ENCODE measurements at regions not wholly inside any gene's neighbourhood (a gene's known extent, or its start where the extent isn't known, plus 50 kb on each side); places are given as distances from the start of the nearest gene placed in this dataset.
A peak's percentile ranks its signal among the peaks of the same experiment; 100 is the strongest.
"Not testable (repeated sequence)": the region's sequence is repeated elsewhere in the genome, so short reads cannot be mapped to it uniquely, and the experiment has no call there.

DNA sequence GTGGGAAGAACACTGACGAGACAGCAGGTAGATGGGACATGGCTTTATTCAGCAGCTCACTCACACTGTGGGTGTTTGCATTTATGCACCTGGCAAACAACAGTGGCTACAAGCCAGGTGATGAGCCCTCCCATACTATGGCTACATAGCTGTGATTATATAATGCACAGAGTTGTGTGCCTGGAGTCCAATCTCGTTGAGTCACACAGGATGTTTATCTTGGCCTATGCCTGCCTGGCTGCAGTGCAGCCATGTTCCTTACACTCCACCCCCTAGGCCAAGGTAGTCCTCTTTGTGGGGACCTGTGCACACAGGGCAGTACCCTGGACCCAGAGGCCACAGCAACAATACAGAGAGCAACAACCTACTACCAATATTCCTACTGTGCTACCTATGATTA, 1643.8 kb downstream of the MRPL39 start:
- DNase-seq (ENCODE audit: low read depth): no peak
- H3K4me3 ChIP-seq (ENCODE audit: low read depth, low read length): no peak overlapping the region

DNA sequence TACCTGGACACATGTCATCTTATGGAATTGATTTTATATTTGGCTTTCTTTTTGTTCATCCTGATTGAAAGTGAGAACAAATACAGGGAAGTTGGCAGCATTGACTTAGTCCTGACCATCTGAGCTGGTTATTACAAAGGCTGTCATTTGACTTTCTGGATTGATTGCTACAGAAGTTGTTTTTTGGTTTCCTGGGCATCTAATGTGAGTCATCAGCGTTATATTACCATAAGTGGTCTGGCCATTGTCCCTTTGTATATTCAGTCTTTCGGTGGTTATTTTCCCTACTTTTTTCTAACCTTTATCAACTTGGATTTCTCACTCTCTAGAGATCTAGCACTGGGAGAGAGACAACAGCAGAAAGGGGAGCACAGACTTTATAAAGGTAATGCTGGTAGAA, 1646.5 kb downstream of the MRPL39 start:
- DNase-seq (ENCODE audit: low read depth): no peak
- H3K4me3 ChIP-seq (ENCODE audit: low read depth, low read length): no peak overlapping the region

DNA sequence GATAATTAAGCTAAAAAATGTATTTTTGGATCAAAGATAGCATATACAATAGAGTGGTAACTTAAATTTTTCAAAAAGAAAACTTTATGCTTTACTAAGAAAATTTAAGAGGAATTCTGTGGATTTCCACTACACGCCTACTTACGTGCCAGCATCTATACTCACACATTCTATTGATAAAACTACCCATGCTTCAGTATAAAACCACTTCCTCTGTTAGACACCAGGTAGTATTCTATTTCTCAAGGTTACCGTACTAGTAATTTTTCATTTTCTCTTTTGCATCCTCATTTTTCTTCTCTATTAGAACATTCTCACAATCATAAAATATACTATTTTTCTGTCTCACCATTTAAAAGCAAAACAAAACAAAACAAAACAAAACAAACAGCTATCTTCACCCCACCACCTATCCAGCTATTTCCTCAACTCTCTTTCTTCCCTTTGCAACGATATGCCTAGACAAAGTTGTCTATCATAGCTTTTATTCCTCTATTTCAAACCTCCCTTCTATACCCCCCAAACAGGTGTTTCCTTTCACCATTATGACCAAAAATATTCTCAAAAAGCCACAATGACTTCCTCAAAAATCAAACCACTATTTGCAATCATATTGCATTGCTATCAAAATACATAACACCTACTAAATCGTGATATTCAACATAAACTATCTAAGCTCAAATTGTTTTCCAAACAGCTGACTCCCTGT, 1652.0 kb downstream of the MRPL39 start:
- H3K4me3 ChIP-seq (ENCODE audit: low read depth, low read length): no peak overlapping the region
- no peak for DNase-seq (ENCODE audit: low read depth)

DNA sequence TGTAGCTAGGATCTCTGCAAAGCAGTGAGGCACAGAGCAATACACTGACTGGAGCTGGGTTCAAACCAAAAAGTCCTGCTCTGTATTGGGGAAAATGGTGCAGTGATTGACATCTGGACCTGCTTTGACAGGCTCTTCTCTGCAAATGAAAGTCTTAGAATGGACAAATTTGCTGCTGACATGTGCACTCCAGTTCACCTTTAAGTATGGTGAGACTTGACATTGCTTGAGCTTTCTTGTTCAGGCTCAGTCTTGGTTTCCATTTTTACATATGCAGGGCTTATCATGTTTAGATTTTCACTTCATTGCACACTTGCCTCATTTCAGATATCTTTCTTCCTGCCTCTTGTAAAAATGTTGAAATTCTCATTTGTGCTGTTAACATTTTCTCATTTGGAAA, 1655.0 kb downstream of the MRPL39 start:
- no peak overlapping the region for H3K4me3 ChIP-seq (ENCODE audit: low read depth, low read length)
- DNase-seq (ENCODE audit: low read depth): no peak

DNA sequence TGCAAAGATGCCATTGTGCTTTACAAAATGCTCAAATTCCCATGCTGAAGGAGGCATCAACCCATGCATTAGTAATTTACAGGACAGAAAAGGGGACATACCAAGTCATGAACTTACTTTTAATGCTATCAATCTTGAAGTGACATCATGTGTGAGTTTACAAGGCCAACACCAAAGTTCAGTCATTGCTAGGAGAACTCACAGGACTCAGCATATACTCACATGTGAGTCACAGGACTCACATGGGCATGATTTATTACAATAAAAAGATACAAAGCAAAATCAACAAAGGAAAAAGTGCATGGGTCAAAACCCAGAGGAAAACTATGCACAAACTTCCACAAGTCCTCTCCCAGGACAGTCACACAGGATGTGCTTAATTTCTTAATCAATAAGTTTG, 1656.0 kb downstream of the MRPL39 start:
- no peak overlapping the region for H3K4me3 ChIP-seq (ENCODE audit: low read depth, low read length)
- DNase-seq (ENCODE audit: low read depth): peak; percentile 52

DNA sequence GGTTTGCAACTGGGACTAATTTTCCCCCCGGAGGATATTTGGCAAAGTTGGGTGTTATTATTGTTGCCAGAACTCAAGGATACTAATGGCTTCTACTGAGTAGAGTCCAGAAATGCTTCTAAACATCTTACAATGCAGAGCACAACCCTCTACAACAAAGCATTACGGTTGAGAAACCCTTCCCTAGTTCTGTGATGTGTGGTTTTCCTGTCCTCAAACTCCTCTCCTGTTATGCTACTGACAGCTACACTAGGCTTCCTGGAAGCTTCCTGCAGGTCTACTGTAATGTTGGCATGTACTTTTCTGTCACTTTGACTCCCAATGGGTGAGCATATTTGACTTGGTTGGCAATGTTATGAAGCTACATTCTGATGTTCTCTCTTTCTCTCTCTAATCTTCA, 1656.9 kb downstream of the MRPL39 start:
- H3K4me3 ChIP-seq (ENCODE audit: low read depth, low read length): no peak overlapping the region
- DNase-seq (ENCODE audit: low read depth): no peak

DNA sequence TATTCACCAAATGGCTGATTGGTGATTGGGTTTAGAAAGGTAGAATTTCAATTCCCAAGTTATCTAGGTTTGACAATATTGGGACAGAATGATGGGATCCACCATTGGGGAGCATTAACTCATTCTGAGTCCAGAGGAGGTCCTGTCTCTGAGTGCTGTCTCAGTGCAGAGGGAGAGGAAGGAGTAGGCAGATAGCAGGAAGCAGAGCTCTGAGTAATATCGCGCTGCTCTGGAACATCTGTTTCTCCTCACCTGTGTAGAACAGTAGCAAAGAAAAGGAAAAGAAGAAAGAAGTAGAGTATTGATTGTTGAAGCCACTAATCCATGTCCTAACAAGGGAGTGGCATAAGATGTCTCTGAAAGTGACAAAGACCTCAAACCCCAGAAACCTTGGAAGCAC, 1657.8 kb downstream of the MRPL39 start:
- H3K4me3 ChIP-seq (ENCODE audit: low read depth, low read length): no peak overlapping the region
- DNase-seq (ENCODE audit: low read depth): no peak

DNA sequence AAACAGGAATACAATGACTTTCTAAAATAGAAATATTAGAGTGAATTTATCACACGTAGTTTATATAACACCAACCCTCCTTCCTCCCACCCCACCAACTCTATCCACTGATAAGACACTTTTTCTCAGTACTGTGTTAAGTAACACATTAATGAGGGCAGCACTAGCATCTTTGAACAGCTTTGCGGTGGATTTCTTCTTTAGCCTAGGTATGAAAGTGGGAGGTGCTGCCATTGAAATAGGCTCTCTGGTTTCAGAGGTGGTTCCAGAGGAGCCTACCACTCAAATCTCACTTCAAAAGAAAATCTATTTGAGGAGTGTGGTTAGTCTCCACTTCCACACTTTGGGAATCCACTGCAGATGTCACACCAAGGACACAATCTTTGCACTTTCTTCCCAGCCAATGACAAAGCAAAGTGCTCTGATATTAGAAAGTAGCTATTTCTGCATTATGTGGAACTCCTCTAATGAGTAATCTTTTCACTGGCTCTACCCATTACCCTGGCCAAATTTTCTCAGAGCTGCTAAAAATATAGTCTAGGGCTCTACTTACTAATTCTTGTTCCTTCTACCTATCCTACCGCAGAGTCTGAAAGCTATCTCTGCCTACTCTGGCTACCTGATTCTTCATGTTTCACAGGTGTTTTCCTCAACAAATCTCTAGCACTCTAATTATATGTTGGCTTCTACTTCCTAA, 1667.8 kb downstream of the MRPL39 start:
- no peak overlapping the region for H3K4me3 ChIP-seq (ENCODE audit: low read depth, low read length)
- no peak for DNase-seq (ENCODE audit: low read depth)

DNA sequence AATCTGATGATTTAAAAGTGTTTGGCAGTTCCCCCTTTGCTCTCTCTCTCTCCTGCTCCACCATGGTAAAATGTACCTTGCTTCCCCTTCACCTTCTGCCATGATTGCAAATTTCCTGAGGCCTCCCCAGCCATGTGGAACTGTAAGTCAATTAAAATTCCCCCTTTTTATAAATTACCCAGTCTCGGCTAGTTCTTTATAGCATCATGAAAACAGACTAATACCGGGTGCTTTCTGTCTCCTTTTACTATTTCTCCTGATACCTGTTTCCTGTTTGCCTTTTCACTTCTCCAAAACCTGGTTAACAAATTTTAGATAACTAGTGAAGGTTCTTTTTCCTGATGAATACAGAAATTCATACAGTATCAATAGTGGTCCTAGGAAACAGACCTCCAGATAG, 1670.3 kb downstream of the MRPL39 start:
- H3K4me3 ChIP-seq (ENCODE audit: low read depth, low read length): no peak overlapping the region
- no peak for DNase-seq (ENCODE audit: low read depth)

DNA sequence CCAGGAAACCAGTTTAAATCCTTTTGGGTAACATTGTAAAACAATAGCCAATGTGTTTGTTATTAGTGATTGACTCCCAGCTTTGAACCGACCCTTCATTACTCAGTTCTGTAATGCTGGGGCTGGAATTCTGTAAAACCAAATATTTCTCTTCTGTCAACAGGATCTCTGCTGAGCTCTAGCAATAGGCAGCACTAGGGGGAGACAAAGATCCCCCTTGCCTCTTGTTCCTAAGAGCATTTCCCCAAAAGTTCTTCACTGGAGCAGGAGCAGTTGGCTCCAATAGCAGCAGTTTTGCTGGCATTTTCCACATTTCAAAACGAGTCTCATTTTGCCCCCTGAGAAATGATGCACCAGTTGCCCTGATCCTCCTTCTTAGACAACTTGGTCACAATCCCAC, 1671.1 kb downstream of the MRPL39 start:
- no peak for DNase-seq (ENCODE audit: low read depth)
- no peak overlapping the region for H3K4me3 ChIP-seq (ENCODE audit: low read depth, low read length)

DNA sequence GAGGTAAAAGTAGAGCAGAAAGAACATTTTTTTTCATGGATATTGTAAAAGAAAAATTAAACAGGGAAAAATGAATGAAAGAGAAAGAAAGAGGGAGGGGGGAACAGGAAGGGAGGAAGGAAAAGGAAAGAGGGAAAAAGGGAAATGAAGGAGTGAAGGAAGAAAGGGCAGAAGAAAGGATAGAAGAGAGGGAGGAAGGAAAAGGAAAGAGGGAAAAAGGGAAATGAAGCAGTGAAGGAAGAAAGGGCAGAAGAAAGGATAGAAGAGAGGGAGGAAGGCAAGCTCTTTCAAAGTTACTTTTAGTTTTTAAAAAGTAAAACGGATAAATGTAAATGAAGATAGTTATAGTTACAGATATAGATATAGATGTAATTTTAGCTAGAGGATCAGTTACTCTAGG, 1676.7 kb downstream of the MRPL39 start:
- H3K4me3 ChIP-seq (ENCODE audit: low read depth, low read length): no peak overlapping the region
- DNase-seq (ENCODE audit: low read depth): no peak

DNA sequence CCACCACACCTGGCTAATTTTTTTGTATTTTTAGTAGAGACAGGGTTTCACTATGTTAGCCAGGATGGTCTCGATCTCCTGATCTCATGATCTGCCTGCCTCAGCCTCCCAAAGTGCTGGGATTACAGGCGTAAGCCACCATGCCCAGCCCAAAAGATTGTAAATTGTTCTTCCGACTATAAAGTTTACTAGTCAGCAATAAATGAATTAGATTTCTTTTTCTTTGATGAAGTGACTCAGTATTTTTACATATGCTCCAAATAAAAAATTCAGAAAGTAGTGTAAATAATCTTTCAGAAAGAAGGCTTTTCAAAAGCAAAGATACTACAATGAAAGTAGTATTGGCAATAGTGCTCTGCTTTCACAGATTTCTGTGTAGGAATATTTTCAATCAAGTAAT, 1680.9 kb downstream of the MRPL39 start:
- not testable (repeated sequence) for DNase-seq (ENCODE audit: low read depth); H3K4me3 ChIP-seq (ENCODE audit: low read depth, low read length)

DNA sequence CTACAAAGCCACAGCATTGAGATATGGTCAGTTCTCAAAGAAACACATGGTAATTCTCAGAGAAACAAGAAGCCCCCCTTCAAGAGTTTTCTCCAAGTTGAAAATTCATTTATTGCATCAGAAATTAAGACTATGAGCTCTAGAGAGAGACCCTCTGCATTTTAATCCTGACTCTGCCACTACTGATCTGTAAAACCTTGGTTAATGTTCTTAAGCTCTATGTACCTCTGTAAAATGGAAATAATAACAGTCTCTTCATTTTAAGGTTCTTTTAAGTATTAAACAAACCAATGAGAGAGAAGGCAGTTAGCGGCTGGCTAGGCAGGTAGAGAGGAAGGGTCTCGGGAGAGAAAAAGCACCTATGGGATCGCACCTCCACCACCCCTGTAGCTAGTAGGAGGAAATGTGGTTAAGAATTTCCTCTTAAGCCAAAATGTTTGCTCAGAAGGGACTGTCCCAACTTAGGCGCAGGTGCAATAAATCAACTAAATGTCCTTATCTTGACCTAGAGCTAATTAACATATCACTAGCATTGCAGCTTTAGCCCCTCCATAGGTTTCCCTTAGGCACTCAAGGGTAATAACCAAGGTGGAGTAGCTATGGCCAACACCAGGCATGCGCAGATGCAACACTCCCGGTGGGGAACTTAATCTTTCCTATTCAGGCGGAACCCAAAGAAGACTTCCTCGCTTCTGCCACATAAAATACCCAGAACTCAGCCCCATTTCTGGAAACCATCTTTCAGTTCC, 1685.4 kb downstream of the MRPL39 start:
- DNase-seq (ENCODE audit: low read depth): no peak
- no peak overlapping the region for H3K4me3 ChIP-seq (ENCODE audit: low read depth, low read length)

DNA sequence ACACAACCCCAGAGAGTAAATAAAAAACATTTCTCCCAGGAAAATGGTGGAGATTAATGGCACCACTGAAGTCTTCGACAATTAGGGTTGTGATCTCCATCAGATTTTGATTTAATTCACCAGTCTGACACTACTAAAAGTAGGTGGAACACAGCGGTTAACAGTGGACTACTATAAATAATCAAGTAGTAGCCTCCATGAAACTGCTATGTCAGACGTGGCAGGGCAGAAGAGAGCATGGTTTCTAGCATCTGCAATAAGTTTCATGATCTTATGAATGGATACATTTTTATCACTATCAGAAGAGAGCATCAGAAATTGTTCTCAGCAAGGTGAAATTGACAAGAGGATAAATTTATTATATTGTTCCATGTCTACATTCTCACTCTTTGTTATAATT, 1706.6 kb downstream of the MRPL39 start:
- no peak for DNase-seq (ENCODE audit: low read depth)

DNA sequence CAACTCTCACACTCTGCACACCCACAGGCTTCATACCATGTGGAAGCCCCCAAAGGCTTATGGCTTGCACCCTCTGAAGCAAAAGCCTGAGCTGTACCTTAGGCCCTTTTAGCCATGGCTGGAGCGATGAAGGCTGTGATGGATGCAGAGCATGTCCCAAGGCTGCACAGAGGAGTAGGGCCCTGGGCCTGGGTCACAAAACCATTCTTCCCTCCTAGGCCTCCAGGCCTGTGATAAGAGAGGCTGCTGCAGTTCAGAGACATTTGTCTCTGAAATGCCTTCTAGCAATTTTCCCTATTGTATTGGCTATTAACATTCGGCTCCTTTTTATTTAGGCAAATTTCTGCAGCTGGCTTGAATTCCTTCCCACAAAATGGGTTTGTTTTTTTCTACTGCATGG, 1707.7 kb downstream of the MRPL39 start:
- no peak overlapping the region for H3K4me3 ChIP-seq (ENCODE audit: low read depth, low read length)
- no peak for DNase-seq (ENCODE audit: low read depth)

More for the DNA sequence above, 1706.6 kb downstream of the MRPL39 start:
- no peak overlapping the region for H3K4me3 ChIP-seq (ENCODE audit: low read depth, low read length)

DNA sequence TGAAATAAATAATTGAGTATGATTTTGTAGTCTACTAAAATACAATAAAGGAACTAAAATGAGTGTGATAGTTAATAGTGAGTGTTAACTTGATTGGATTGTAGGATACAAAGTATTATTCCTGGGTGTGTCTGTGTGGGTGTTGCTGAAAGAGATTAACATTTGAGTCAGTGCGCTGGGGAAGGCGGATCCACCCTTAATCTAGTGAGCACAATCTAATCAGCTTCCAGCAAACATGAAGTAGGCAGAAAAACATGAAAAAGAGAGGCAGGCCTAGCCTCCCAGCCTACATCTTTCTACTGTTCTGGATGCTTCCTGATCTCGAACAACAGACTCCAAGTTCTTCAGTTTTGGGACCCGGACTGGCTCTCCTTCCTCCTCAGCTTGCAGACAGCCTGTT, 1716.6 kb downstream of the MRPL39 start:
- DNase-seq (ENCODE audit: low read depth): no peak
- no peak overlapping the region for H3K4me3 ChIP-seq (ENCODE audit: low read depth, low read length)

DNA sequence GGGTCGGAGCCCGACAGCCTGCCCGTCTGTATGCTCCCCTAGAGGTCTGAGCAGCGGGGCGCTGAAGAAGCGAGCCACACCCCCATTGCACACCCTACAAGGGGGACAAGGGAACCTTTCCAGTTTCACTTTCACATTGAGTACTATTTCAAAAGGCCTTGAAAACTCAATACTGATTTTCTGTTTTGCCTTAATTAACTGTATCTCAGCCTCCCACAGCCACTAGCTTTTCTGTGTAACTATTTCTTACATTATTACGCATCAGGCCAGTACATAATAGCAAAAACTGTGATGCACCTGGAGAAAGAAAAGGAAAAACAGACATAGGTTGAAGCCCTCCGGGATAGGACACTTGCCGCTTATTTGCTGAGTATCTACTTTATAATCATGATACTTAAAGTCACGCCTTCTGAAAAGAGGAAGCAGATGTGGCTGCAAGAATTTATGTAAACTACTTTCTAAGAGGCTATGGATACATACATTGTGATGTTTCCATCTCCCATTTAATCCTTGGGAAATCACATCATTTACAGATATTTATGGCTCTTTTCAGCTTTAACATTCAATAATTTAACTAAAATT, 1719.5 kb downstream of the MRPL39 start:
- H3K4me3 ChIP-seq (ENCODE audit: low read depth, low read length): no peak overlapping the region
- no peak for DNase-seq (ENCODE audit: low read depth)

DNA sequence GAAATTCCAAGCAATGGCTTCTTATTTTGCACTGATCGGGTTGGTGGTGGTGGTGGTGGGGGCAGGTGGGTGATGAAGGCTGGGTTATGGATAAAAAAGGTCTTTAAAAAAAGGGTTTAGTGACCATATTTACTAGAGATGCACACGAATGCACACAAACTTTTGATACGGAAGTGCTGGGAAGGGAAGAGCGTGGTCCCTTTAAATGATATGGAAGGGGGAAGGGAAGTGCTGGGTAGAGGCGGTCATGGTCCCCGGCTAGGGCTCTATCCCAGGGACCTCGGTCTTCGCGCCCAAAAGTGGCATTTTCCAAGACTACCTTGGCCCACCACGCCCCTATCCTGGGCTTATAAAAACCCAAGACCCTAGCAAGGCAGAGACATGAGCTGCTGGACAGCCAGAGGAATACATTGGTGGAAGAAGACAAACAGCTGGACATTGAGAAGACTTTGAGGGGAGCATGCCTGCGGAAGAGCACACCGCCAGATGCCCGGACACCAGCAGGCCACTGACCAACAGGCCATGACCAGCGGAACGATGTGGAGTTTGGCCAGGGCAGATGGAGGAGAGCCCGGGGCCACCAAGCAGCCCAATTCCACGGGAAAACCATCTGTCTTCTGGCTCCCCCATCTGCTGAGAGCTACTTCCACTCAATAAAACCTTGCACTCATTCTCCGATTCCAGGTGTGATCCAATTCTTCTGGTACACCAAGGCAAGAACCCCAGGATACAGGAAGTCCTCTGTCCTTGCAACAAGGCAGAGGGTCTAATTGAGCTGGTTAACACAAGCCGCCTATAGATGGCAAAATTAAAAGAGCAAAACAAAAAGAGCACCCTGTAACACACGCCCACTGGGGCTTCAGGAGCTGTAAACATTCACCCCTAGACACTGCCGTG, 1720.2 kb downstream of the MRPL39 start:
- no peak overlapping the region for H3K4me3 ChIP-seq (ENCODE audit: low read depth, low read length)
- DNase-seq (ENCODE audit: low read depth): no peak

DNA sequence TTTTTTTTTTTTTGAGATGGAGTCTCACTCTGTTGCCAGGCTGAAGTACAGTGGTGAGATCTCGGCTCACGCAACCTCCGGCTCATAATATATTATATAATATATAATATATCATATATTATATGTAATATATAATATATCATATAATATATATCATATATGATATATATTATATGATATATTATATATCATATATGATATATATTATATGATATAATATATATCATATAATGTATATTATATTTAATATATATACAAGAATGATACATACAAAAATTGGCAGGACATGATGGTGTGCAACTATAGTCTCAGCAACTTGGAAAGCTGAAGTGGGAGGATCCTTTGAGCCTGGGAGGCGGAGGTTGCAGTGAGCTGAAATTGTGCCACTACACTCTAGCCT, 1725.5 kb downstream of the MRPL39 start:
- no peak for DNase-seq (ENCODE audit: low read depth)
- H3K4me3 ChIP-seq (ENCODE audit: low read depth, low read length): no peak overlapping the region
